ENCODE measurements at regions not wholly inside any gene's neighbourhood (a gene's known extent, or its start where the extent isn't known, plus 50 kb on each side); places are given as distances from the start of the nearest gene placed in this dataset.

DNA sequence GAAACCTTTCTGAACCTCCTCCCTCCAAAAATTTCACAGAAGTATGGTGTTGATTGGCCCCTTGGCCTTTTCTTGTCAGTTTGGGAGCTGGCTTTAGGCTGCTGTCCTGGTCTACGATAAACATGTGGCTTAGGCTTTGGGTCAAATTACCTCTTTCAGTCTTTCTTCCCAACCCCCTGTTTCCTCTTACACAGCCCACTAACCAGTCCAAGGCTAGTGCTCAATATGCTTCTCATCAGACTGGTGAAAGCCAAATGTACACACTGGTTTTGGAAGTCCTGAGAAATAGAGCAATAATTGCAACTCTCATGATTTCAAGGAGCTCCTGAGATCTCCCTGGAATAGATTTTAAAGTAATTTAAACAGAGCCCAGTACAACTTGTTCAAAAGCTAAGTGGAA lies 933.7 kb upstream of the GJE1 start:
- TF ChIP-seq, protein P1, sequence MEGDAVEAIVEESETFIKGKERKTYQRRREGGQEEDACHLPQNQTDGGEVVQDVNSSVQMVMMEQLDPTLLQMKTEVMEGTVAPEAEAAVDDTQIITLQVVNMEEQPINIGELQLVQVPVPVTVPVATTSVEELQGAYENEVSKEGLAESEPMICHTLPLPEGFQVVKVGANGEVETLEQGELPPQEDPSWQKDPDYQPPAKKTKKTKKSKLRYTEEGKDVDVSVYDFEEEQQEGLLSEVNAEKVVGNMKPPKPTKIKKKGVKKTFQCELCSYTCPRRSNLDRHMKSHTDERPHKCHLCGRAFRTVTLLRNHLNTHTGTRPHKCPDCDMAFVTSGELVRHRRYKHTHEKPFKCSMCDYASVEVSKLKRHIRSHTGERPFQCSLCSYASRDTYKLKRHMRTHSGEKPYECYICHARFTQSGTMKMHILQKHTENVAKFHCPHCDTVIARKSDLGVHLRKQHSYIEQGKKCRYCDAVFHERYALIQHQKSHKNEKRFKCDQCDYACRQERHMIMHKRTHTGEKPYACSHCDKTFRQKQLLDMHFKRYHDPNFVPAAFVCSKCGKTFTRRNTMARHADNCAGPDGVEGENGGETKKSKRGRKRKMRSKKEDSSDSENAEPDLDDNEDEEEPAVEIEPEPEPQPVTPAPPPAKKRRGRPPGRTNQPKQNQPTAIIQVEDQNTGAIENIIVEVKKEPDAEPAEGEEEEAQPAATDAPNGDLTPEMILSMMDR (IDR thresholded peaks at IDR 0.05; ENCODE audit: low read length), result no peak
- TF ChIP-seq EZH2 (optimal IDR thresholded peaks at IDR 0.05; ENCODE audit: low read depth, low read length), result no peak
